HEK293T (cell line): ENCODE measurements at regions not wholly inside any gene's neighbourhood (a gene's known extent, or its start where the extent isn't known, plus 50 kb on each side); places are given as distances from the start of the nearest gene placed in this dataset.

Experiments used
- CTCF ChIA-PET: fragments of 350-600 bp; formaldehyde crosslinking; extraction: SDS; loops from one replicate; lab custom pipeline; 2021; ENCODE audit warnings: antibody characterized with exemption, inconsistent platforms; lab: Yijun Ruan, JAX
- POLR2A ChIA-PET: fragments of 350-600 bp; formaldehyde crosslinking; extraction: SDS; loops from one replicate; lab custom pipeline; 2020; ENCODE audit warnings: antibody characterized with exemption, inconsistent platforms; lab: Yijun Ruan, JAX
- DNase-seq: peaks from one replicate; pipeline ENCODE4 v3.0.0; 2012; ENCODE audit warnings: mixed read lengths; ENCODE audit errors: extremely low spot score
- ARNT ChIP-seq: fragments of 450-650 bp; IDR thresholded peaks from 2 replicates; pipeline ENCODE4 v1.6.1; 2017; ENCODE audit warnings: mild to moderate bottlenecking
- BHLHE40 ChIP-seq: fragments of 450-650 bp; IDR thresholded peaks from 2 replicates; pipeline ENCODE4 v1.6.1; 2016; ENCODE audit warnings: mild to moderate bottlenecking, moderate library complexity, borderline replicate concordance
- CTBP1 ChIP-seq: fragments of 450-650 bp; IDR thresholded peaks from 2 replicates; pipeline ENCODE4 v1.6.1; 2016; ENCODE audit warnings: borderline replicate concordance
- ELF4 ChIP-seq: fragments of 450-650 bp; IDR thresholded peaks from 2 replicates; pipeline ENCODE4 v1.6.1; 2017; ENCODE audit warnings: antibody characterized with exemption
- FOXA1 ChIP-seq: fragments of 450-650 bp; IDR thresholded peaks from 2 replicates; pipeline ENCODE4 v1.6.1; 2016; ENCODE audit warnings: mild to moderate bottlenecking
- FOXK2 ChIP-seq: fragments of 450-650 bp; IDR thresholded peaks from 2 replicates; pipeline ENCODE4 v1.6.1; 2016; ENCODE audit warnings: mild to moderate bottlenecking
- FOXM1 ChIP-seq: fragments of 450-650 bp; IDR thresholded peaks from 2 replicates; pipeline ENCODE4 v1.6.1; 2017; ENCODE audit warnings: mild to moderate bottlenecking, borderline replicate concordance
- HDGF ChIP-seq: fragments of 450-650 bp; IDR thresholded peaks from 2 replicates; pipeline ENCODE4 v1.6.1; 2017; ENCODE audit warnings: antibody characterized with exemption, borderline replicate concordance
- L3MBTL2 ChIP-seq: fragments of 450-650 bp; conservative IDR thresholded peaks from 2 replicates; pipeline ENCODE4 v1.6.1; 2016; ENCODE audit warnings: mild to moderate bottlenecking
- LEF1 ChIP-seq: fragments of 450-650 bp; IDR thresholded peaks from 2 replicates; pipeline ENCODE4 v1.6.1; 2017; ENCODE audit warnings: mild to moderate bottlenecking, borderline replicate concordance
- NFRKB ChIP-seq: fragments of 450-650 bp; IDR thresholded peaks from 2 replicates; pipeline ENCODE4 v1.6.1; 2016; ENCODE audit warnings: mild to moderate bottlenecking, moderate library complexity
- PKNOX1 ChIP-seq: fragments of 450-650 bp; IDR thresholded peaks from 2 replicates; pipeline ENCODE4 v1.6.1; 2016
- SP1 ChIP-seq: fragments of 450-650 bp; IDR thresholded peaks from 2 replicates; pipeline ENCODE4 v1.6.1; 2017
- SUZ12 ChIP-seq: fragments of 450-650 bp; IDR thresholded peaks from 2 replicates; pipeline ENCODE4 v1.6.1; 2016; ENCODE audit warnings: mild to moderate bottlenecking
- TARDBP ChIP-seq: fragments of 450-650 bp; IDR thresholded peaks from 2 replicates; pipeline ENCODE4 v1.6.1; 2016
- ZNF384 ChIP-seq: fragments of 450-650 bp; IDR thresholded peaks from 2 replicates; pipeline ENCODE4 v1.6.1; 2016

GRCh38 chr16:8330761-8331160 is 259.6 kb downstream of the TMEM114 start:
- ChIA-PET CTCF (no interaction called here), POLR2A (no interaction called here)
- TF ChIP-seq LEF1, result no peak
- no peak for TF ChIP-seq L3MBTL2
- TF ChIP-seq ELF4, result no peak
- TF ChIP-seq HDGF, result no peak
- TF ChIP-seq BHLHE40, result no peak
- no peak for TF ChIP-seq TARDBP
- no peak for TF ChIP-seq ZNF384
- TF ChIP-seq SP1, result no peak
- no peak for TF ChIP-seq NFRKB
- TF ChIP-seq FOXK2, result no peak
- no peak for DNase-seq

GRCh38 chr16:8326232-8326631 is 264.1 kb downstream of the TMEM114 start:
- DNase-seq, result no peak
- ChIA-PET POLR2A (no interaction called here), CTCF (no interaction called here)
- TF ChIP-seq PKNOX1 (no peak), TARDBP (no peak), BHLHE40 (no peak), ARNT (no peak), FOXA1 (no peak), SP1 (no peak), NFRKB (no peak), FOXM1 (no peak), FOXK2 (no peak)

GRCh38 chr16:8323153-8323552 is 267.2 kb downstream of the TMEM114 start:
- CTCF ChIA-PET, result no interaction called here
- POLR2A ChIA-PET, result no interaction called here
- no peak for DNase-seq
- TF ChIP-seq PKNOX1 (no peak), BHLHE40 (no peak), ELF4 (no peak), FOXM1 (no peak), ZNF384 (no peak), CTBP1 (no peak), SUZ12 (no peak), FOXA1 (no peak), FOXK2 (no peak), NFRKB (no peak), L3MBTL2 (no peak), HDGF (no peak), SP1 (no peak)

- ChIA-PET CTCF (no interaction called here), POLR2A (no interaction called here)
- no peak for DNase-seq
- no peak for TF ChIP-seq PKNOX1
- no peak for TF ChIP-seq FOXK2
- TF ChIP-seq FOXA1, result no peak
- no peak for TF ChIP-seq SUZ12
- TF ChIP-seq FOXM1, result no peak
- TF ChIP-seq ELF4, result no peak
- TF ChIP-seq SP1, result no peak
- no peak for TF ChIP-seq L3MBTL2
- no peak for TF ChIP-seq NFRKB
- TF ChIP-seq TARDBP, result no peak
- TF ChIP-seq CTBP1, result no peak
- no peak for TF ChIP-seq ARNT
- TF ChIP-seq ZNF384, result no peak
- no peak for TF ChIP-seq BHLHE40
- no peak for TF ChIP-seq LEF1
- TF ChIP-seq HDGF, result no peak
Observed at GRCh38 chr16:8320131-8320530, 270.2 kb downstream of the TMEM114 start.

GRCh38 chr16:8310816-8311215 is 279.5 kb downstream of the TMEM114 start:
- no peak for DNase-seq
- POLR2A ChIA-PET, result no interaction called here
- CTCF ChIA-PET, result no interaction called here
- TF ChIP-seq L3MBTL2 (no peak), CTBP1 (no peak), FOXK2 (no peak), NFRKB (no peak), ELF4 (no peak), BHLHE40 (no peak), SP1 (no peak), FOXM1 (no peak), HDGF (no peak), FOXA1 (no peak), PKNOX1 (no peak), ZNF384 (no peak), ARNT (no peak), LEF1 (no peak)

GRCh38 chr16:8310323-8310722 is 280.0 kb downstream of the TMEM114 start:
- CTCF ChIA-PET, result no interaction called here

More at GRCh38 chr16:8310323-8310722, 280.0 kb downstream of the TMEM114 start:
- no peak for DNase-seq
- TF ChIP-seq ELF4, result no peak
- TF ChIP-seq BHLHE40, result no peak
- no peak for TF ChIP-seq NFRKB
- no peak for TF ChIP-seq ZNF384
- TF ChIP-seq L3MBTL2, result no peak
- POLR2A ChIA-PET, result no interaction called here
